ENCODE measurements at regions not wholly inside any gene's neighbourhood (a gene's known extent, or its start where the extent isn't known, plus 50 kb on each side); places are given as distances from the start of the nearest gene placed in this dataset.

DNA sequence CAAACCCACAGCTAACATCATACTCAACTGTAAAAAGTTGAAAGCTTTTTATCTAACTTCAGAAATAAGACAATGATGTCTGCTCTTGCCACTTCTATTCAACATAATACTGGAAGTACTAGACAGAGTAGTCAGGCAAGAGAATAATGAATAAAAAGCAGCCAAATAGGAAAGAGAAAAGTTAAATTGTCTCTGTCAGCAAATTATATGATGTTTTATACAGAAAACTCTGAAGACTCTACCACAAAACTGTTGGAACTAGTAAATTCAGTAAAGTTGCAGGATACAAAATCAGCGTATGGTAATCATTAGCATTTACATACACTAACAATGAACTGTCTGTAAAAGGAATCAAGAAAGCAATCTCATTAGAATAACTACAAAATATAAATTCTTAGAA lies 752.9 kb upstream of the CT83 start:
- DNase-seq (ENCODE audit: low read depth in 2 of 3, low spot score in 2 of 3): no peak

DNA sequence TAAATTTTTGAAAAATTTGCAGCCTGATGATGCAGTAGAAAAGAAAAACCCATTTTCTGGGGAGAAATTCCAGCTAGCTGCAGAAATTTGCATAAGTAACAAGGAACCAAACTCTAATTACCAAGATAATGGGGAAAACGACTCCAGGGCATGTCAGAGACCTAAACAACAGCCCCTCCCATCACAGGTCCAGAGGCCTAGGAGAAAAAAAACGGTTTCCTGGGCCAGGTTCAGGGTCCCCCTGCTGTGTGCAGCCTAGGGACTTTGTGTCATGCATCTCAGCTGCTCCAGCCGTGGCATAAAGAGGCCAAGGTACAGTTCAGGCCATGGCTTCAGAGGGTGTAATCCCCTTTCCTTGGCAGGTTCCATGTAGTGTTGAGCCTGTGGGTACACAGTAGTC lies 733.7 kb upstream of the CT83 start:
- DNase-seq (ENCODE audit: low read depth in 2 of 3, low spot score in 2 of 3): no peak

DNA sequence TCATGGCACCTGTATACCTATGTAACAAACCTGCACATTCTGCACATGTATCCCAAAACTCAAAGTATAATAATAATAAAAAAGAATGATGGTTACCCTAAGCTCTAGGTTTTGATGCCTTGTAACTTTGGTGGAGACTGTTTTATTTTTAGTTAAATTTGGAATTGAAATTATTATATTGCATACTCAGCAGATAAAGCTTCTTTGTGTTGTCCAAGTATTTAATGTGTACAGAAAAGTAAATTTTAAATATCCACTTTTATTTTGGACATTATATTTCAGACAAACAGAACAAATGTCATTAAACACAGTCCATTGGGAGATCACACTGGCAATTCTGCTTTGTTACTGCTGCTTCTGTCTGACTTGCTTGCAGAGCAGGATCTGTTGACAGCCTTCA lies 684.5 kb upstream of the CT83 start:
- DNase-seq (ENCODE audit: low read depth in 2 of 3, low spot score in 2 of 3): no peak

DNA sequence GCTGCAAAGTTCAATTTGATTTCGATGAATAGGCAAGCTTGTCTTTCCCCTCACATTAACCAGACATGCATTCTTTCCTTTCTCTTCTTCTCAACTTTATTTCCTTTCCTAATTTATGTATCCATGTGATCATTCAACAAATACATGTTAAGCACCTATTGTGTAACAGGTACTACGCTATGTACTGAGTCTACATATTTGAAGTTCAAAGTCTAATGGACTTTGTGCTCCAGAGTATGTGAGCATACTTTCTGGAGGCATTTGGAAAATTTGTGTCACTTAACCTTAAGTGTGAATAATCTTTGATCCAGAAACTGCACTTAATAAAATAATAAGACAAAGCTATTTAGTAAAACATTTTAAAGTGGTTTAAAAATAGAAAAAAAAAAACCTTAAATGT lies 675.3 kb upstream of the CT83 start:
- no peak for DNase-seq (ENCODE audit: low read depth in 2 of 3, low spot score in 2 of 3)

DNA sequence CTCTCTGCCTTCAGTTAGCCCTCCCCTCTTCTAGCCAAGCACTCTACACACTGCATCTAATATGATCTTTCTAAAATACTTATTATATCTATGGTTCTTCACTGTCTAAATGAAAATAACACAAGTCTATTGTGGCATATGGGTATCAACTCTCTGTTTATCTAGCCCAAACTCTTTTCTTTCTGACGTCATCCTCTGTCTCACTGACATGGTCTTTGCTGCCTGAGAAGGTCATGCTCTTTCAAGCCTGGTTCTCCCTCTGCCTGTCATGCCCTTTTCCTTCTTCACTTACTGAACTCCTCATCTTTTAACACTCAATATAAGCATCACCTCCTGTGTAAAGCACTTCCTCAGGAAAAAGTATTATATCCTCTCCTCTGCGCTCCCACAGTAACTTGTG lies 672.2 kb upstream of the CT83 start:
- no peak for DNase-seq (ENCODE audit: low read depth in 2 of 3, low spot score in 2 of 3)

DNA sequence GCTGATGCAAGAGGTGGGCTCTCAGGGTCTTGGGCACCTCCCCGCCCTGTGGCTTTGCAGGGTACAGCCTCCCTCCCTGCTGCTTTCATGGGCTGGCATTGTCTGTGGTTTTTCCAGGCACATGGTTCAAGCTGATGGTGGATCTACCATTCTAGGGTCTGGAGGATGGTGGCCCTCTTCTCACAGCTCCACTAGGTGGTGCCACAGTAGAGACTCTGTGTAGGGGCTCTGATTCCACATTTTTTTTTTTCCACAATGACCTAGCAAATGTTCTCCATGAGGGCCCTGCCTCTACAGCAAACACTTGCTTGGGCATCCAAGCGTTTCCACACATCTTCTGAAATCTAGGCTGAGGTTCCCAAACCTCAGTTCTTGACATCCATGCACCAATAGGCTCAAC lies 657.9 kb upstream of the CT83 start:
- DNase-seq (ENCODE audit: low read depth in 2 of 3, low spot score in 2 of 3): no peak

DNA sequence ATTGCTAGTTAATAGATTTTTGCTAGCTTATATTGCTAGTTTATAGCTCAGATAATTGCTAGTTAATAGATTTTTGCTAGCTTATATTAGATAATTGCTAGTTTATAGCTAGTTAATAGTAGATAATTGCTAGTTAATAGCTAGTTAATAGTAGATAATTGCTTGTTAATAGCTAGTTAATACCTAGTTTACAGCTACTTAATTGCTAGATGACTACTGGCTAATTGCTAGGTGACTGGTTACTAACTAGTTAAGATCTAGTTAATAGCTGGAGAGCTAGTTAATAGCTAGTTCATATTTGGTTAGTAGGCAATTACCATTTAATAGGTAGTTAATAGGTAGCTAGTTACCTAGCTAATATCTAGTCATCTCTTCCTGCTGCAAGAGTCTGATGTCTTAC lies 633.8 kb upstream of the CT83 start:
- DNase-seq (ENCODE audit: low read depth in 2 of 3, low spot score in 2 of 3): no peak

DNA sequence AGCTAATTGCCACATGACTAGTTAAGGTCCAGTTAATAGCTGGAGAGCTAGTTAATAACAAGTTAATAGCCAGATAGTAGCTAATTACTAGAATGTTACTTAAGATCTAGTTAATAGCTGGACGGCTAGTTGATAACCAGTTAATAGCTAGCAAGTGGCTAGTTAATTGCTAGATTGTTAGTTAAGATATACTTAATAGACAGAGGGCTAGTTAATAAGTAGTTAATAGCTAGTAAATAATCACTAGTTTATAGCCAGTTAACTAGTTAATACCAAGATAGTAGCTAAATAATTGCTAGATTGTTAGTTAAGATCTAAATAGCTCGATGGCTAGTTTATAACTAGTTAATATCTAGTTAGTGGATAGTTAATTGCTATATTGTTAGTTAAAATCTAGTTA lies 632.6 kb upstream of the CT83 start:
- DNase-seq (ENCODE audit: low read depth in 2 of 3, low spot score in 2 of 3): no peak

DNA sequence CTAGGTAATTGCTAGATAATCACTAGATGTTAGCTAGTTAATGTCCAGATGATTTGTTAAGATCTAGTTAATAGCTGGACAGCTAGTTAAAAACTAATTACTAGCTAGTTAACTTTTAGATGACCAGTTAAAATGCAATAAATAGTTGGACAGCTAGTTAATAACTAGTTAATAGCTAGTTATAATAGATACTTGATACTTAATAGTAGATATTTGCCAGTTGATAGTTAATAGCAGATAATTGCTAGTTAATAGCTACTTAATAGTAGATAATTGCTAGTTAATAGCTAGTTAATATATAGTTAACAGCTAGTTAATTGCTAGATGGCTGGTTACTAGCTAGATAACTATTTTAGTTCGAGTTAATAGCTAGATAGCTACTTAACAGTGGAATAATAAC lies 631.4 kb upstream of the CT83 start:
- DNase-seq (ENCODE audit: low read depth in 2 of 3, low spot score in 2 of 3): no peak

DNA sequence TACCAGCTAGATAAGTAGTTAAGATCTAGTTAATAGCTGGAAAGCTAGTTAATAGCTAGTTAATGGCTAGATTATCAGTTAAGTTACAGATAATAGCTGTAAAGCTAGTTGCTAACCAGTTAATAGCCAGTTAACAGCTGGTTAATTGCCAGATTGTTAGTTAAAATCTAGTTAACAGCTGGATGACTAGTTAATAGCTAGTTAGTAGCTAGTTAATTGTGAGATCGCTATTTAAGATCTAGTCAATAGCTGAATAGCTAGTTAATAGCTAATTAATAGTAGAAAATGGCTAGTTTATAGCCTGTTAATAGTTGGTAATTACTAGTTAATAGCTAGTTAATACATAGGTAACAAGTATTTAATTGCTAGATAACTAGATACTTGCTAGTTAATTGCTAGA lies 630.5 kb upstream of the CT83 start:
- DNase-seq (ENCODE audit: low read depth in 2 of 3, low spot score in 2 of 3): no peak

DNA sequence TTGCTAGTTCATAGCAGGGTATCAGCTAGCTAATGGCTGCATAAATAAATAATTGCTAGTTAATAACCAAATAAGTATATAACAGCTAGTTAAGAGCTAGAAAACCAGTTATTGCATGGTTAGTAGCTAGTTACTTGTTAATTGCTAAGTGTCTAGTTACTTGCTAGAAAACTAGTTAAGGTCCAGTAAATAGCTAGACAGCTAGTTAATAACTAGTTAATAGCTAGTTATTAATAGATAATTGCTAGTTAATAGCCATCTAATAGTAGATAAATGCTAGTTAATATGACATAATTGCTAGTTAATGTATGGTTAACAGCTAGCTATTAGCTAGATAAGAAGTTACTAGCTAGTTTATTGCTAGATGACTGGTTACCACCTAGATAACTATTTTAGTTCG lies 629.9 kb upstream of the CT83 start:
- DNase-seq (ENCODE audit: low read depth in 2 of 3, low spot score in 2 of 3): no peak

DNA sequence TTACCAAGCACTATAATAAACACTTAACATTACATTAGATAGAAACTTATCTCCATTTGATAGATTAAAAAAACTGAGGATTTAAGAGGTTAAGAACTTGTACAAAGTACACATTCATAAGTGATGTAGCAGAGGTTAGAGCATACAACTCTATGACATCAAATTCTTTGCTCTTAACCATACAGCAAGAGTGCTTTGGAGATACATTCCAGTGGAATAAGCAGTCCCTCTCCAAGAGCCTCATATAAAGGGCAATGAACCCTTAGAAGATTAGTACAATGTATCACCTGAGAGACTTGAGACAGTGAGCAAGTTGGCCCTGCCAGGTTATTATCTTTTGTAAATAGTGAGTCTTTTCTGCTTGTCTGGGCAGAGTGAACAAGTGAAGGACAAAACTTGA lies 600.4 kb upstream of the CT83 start:
- DNase-seq (ENCODE audit: low read depth in 2 of 3, low spot score in 2 of 3): no peak

DNA sequence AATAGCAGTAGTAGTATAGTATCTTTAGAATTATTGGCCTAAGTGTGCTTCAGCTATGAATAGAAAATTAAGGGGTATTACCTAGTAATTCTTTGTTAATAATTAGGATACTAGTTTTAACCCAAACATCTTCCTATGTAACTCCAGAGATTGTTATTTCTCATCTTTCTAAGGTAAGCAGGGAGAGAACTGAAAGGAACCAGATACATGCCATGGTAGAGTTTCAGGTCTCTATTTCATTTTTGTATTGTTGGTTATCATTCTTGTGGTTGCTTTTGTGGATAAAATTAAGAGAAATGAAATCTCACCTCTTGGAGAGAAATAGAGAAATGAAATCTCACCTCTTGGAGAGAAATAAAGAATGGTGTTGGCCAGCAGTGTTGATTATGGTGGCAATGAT lies 597.1 kb upstream of the CT83 start:
- no peak for DNase-seq (ENCODE audit: low read depth in 2 of 3, low spot score in 2 of 3)

DNA sequence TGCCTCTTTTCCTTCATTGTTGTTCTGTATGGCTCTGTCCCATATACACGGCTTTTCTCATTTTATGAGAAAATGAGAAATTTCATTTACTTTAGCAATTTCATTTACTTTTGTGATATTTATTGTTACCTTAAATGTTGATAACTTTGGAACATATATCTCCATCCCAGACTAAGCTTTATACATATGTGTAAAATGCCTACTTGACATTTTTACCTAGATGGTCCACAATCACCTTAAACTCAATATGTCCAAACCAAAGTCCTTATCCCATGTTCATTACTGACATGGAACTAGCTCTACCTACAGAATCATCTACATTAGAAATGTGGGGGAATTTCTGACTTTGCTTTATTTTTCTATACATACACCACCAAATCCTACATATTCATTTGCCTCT lies 590.5 kb upstream of the CT83 start:
- DNase-seq (ENCODE audit: low read depth in 2 of 3, low spot score in 2 of 3): no peak

DNA sequence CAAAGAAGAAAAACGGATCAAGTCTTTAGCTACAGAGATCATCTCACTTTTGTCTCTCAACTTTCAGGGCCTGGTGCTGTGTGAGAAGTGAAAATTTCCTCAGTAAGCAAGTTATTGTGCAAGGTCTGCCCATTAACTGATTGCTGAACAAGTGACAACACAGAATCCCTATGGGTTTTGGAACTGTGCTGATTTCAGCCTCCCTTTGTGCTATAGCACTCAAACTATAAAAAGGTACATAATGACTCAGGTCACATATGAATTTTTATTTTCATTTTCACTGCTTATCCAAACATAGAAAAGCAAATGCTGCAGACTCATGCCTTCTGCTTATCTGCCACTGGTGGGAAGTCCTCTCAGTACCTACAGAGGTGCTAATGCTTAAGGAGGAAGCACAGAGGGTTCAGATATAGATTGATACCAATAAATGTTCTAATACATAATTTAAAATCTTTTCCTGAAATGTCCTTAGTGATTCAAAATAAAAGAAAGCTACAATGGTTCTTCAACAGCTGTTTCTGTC lies 576.2 kb upstream of the CT83 start:
- DNase-seq (ENCODE audit: low read depth in 2 of 3, low spot score in 2 of 3): no peak

DNA sequence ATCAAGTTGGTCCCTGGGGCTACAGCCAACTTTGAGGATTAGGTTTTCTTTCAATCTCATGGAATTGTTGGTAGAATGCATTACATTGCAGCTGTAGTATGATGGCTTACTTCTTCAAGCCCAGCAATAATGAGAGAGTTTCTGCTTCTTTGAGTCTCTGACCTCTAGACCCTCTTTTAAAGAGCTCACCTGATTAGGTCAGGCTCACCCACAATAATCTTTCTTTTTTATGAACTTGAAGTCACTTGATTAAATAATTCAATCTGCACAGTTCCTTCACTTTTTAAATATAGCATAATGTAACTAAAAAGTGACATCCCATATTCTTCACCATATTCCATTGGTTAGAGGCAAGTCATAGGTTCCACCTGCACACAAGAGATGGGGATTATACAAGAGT lies 547.5 kb upstream of the CT83 start:
- DNase-seq (ENCODE audit: low read depth in 2 of 3, low spot score in 2 of 3): no peak

DNA sequence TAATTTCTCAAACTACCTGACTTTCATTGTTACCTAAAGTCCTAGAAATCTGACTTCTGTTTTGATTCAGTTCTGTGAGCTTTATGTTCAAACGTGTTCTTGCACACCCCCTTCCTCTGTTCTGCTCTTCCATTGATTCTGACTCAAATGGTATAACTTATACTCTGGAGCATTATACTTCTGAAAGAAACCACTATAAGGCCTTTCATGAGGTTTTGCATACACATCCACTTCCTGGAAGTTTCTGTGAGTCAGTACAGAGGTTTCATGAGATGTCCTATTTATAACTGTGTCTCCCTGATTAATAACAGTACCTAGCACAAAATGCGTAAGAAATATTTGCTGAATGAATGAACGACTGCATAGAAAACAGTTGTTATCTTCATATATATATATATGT lies 540.2 kb upstream of the CT83 start:
- no peak for DNase-seq (ENCODE audit: low read depth in 2 of 3, low spot score in 2 of 3)

DNA sequence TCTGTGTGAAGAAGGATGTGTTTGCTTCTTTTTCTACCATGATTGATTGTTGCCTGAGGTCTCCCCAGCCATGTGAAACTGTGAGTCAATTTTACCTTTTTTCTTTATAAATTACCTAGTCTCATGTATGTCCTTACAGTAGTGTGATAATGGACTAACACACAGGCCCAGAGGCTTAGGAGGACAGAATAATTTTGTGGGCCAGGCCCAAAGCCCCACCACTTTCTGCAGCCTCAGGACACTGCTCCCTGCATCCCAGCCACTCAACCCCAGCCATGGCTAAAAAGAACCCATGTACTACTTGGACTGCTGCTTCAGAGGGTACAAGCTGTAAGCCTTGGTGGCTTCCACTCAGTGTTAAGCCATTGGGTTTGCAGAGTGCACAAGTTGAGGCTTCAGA lies 512.7 kb upstream of the CT83 start:
- DNase-seq (ENCODE audit: low read depth in 2 of 3, low spot score in 2 of 3): no peak

DNA sequence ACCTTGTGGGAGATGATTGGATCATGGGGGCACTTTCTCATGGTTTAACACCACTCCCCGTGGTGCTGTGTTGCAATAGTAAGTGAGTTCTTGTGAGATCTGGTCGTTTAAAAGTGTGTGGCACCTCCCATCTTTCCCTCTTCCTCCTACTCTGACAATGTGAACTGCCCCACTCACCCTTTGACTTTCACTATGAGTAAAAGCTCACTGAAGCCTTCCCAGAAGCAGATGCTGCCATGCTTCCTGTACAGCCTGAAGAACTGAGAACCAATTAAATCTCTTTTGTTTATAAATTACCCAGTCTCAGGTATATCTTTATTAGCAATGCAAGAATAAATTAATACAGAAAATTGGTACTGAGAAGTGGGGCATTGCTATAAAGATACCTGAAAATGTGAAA lies 509.6 kb upstream of the CT83 start:
- DNase-seq (ENCODE audit: low read depth in 2 of 3, low spot score in 2 of 3): no peak

DNA sequence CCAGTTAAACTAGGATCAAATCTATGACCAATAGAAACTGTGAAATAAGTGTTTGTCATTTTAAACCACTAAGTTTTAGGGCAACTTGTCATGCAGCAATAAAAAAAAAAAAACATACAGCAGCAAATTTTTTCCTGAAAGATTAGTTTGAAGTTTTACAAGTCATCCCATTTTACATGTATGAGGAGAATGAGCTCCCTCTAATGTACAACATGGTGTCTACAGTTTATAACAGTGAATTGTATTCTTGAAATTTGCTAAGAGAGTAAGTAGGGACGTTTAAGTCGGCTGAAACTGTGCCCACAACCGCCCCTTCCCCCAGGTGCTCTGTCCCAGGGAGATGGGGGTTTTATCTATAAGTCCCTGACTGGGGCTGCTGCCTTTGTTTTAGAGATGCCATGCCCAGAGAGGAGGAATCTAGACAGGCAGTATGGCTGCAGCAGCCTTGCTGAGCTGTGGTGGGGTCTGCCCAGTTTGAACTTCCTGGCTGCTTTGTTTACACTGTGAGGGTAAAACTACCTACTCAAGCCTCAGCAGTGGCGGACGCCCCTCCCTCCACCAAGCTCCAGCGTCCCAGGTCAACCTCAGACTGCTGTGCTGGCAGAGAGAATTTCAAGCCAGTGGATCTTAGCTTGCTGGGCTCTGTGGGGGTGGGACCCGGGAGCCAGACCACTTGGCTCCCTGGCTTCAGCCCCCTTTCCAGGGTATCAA lies 499.3 kb upstream of the CT83 start:
- no peak for DNase-seq (ENCODE audit: low read depth in 2 of 3, low spot score in 2 of 3)

DNA sequence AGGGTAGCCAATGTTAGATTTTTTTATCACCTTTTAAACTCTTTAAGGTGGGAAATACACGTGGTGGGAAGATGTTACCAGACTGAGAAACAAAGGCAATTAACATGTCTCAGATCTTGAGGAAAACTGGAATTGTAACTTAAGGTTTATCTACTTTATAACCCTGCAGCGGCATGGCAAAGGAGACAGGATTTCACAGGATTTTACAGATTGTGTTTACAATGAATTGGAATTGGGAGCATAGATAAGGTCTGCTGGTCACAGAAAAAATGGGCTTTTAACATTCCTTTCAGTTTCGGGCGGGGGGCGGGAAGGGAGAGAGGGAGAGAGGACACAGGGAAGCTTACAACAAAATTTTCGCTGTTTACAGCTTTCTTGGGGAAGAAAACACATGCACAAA lies 467.5 kb upstream of the CT83 start:
- no peak for DNase-seq (ENCODE audit: low read depth in 2 of 3, low spot score in 2 of 3)

DNA sequence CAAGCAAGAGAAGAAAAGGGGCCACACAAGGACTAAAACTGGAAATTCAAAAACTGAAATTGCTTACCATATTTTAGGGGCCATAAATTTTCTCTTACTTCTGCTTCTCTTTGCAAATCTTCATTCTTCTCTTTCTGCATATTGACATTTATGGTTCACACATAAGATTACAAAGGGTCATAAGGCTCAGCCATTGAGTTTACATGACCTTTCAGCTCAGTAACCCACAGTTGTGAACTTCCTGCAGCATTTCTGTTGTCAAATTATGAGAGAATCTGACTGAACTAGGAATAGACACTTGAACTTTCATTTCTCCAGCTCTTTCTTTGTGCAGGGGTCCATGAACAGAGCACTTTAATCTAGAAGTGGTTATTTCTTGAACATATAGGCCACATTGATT lies 434.8 kb upstream of the CT83 start:
- DNase-seq (ENCODE audit: low read depth in 2 of 3, low spot score in 2 of 3): no peak

DNA sequence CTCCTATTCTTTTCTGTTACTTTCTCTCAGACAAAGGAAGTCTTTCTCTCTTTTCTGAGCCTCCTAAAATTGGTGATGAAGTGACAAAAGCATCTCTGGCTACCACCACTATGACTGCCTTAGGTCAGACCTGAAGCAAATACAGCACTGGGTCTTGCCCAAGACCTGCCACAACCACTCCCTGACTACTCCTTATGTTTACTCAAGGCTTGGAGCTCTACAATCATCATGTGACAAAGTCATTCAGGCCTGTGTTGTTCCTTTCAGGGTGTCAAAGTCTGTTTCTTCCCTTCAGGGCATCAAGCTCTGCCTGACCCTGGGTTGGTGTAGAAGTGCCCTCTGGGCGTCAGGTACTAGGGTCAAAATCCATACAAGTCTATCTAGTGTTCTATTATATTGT lies 419.2 kb upstream of the CT83 start:
- DNase-seq (ENCODE audit: low read depth in 2 of 3, low spot score in 2 of 3): no peak

All from hematopoietic multipotent progenitor cell (in vitro differentiated cells).